ENCODE measurements at regions not wholly inside any gene's neighbourhood (a gene's known extent, or its start where the extent isn't known, plus 50 kb on each side); places are given as distances from the start of the nearest gene placed in this dataset.
A peak's percentile ranks its signal among the peaks of the same experiment; 100 is the strongest.

GRCh38 chr9:79477955-79478771 is 93.6 kb upstream of the TLE4 start:
- FAIRE-seq = no peak
- Histone ChIP-seq H3K27ac (ENCODE audit: insufficient read depth, low read depth, low read length) (no peak overlapping the region), H3K4me3 (replicated peaks in 1 of 3; ENCODE audit: insufficient read depth in 1 of 3, low read depth in 1 of 3, low read length in 3 of 3) (no peak overlapping the region), H3K36me3 (ENCODE audit: control insufficient read depth in 2 of 2, extremely low read depth in 1 of 2, insufficient read depth in 2 of 2, low read length in 2 of 2) (no peaks in the 10 kb centered on the region), H3K79me2 (ENCODE audit: control insufficient read depth, insufficient read depth, low read length) (no peaks in the 10 kb centered on the region), H4K20me1 (replicated peaks; ENCODE audit: control insufficient read depth, extremely low read depth, insufficient read depth, low read length) (no peaks in the 10 kb centered on the region), H2AFZ (ENCODE audit: low read depth, low read length) (no peak overlapping the region), H3K9me3 (replicated peaks; ENCODE audit: control insufficient read depth, insufficient read depth, low read length) (no peaks in the 10 kb centered on the region), H3K27me3 (ENCODE audit: control insufficient read depth in 2 of 2, insufficient read depth in 2 of 2, low read length in 2 of 2) (no peaks in the 10 kb centered on the region), H3K9me1 (replicated peaks; ENCODE audit: control insufficient read depth, extremely low read depth, insufficient read depth, low read length) (no peaks in the 10 kb centered on the region), H3K4me2 (ENCODE audit: insufficient read depth, low read length) (no peak overlapping the region), H3K4me1 (ENCODE audit: control insufficient read depth, extremely low read depth, insufficient read depth, low read length) (no peaks in the 10 kb centered on the region), H3K9ac (replicated peaks; ENCODE audit: extremely low read depth, insufficient read depth, low read length) (no peak overlapping the region)
- peak; percentile 28 for DNase-seq (ENCODE audit: low read depth, low spot score)
- ChIA-PET POLR2A (no interaction called here), CTCF (no interaction called here)
- intact Hi-C loops (cut with micrococcal nuclease) = no loop called here
- no TSS peak for BruUV-seq (replicated peaks)
- TF ChIP-seq, protein P1, sequence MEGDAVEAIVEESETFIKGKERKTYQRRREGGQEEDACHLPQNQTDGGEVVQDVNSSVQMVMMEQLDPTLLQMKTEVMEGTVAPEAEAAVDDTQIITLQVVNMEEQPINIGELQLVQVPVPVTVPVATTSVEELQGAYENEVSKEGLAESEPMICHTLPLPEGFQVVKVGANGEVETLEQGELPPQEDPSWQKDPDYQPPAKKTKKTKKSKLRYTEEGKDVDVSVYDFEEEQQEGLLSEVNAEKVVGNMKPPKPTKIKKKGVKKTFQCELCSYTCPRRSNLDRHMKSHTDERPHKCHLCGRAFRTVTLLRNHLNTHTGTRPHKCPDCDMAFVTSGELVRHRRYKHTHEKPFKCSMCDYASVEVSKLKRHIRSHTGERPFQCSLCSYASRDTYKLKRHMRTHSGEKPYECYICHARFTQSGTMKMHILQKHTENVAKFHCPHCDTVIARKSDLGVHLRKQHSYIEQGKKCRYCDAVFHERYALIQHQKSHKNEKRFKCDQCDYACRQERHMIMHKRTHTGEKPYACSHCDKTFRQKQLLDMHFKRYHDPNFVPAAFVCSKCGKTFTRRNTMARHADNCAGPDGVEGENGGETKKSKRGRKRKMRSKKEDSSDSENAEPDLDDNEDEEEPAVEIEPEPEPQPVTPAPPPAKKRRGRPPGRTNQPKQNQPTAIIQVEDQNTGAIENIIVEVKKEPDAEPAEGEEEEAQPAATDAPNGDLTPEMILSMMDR (IDR thresholded peaks at IDR 0.05; ENCODE audit: extremely low read depth in 1 of 2, insufficient read depth in 1 of 2, low read depth in 1 of 2, low read length in 2 of 2) = peak in 1 of 2 donors; percentile 20
- TF ChIP-seq POLR2AphosphoS5 (IDR thresholded peaks at IDR 0.05; ENCODE audit: insufficient read depth, low read depth, low read length) = no peak
- dilution Hi-C loops (cut with MboI; ENCODE audit: extremely low pct_ligation_motif_present, low sequenced_read_pairs) = no loop called here

DNA sequence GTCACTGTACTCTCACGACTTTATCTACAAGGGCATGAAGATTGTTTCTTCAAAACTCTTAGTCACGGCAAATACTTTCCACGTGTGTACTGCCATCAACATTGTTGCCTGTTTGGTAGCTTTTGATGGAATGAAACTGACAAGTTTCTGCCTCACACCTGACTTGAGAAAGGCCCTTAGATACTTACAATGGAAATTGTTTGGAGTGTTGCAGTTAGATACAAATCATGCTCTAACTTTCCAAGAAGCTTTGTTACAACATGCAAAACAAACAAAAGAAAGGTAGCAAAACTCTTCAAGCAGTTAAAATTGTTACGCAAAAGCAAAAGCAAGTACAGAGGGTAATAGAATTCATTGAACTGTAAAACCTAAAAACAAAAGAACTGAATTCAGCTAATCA is 91.1 kb upstream of the TLE4 start:
- H2AFZ ChIP-seq (ENCODE audit: low read depth, low read length) = no peak overlapping the region
- CTCF ChIA-PET = interaction anchor here (1.1 to 1.5 kb wide), 2 partner anchors 8 to 22 kb away, joined by 3 to 4 read pairs; no protein-coding TSS in a partner anchor
- FAIRE-seq (no peak), DNase-seq (ENCODE audit: low read depth, low spot score) (no peak)
- dilution Hi-C loops (cut with MboI; ENCODE audit: extremely low pct_ligation_motif_present, low sequenced_read_pairs) = no loop called here
- no peaks in the 10 kb centered on the region for H4K20me1 ChIP-seq (replicated peaks; ENCODE audit: control insufficient read depth, extremely low read depth, insufficient read depth, low read length)
- no peaks in the 10 kb centered on the region for H3K4me1 ChIP-seq (ENCODE audit: control insufficient read depth, extremely low read depth, insufficient read depth, low read length)
- H3K27ac ChIP-seq (ENCODE audit: insufficient read depth, low read depth, low read length) = no peak overlapping the region
- TF ChIP-seq JUN (IDR thresholded peaks at IDR 0.05; ENCODE audit: borderline replicate concordance, insufficient read depth, insufficient read length, low read depth) (no peak), EZH2 (IDR thresholded peaks at IDR 0.05; ENCODE audit: borderline replicate concordance, low read depth, low read length, severe bottlenecking) (no peak), POLR2A (IDR thresholded peaks at IDR 0.05; ENCODE audit: low read depth, low read length) (no peak), FOS (IDR thresholded peaks at IDR 0.05; ENCODE audit: borderline replicate concordance, insufficient read depth, low read length) (no peak), POLR2AphosphoS5 (IDR thresholded peaks at IDR 0.05; ENCODE audit: insufficient read depth, low read depth, low read length) (no peak), GATA2 (IDR thresholded peaks at IDR 0.05; ENCODE audit: insufficient read depth, insufficient read length, low read depth, low read length) (no peak), MAX (IDR thresholded peaks at IDR 0.05; ENCODE audit: insufficient read depth, insufficient read length) (no peak), MYC (IDR thresholded peaks at IDR 0.05; ENCODE audit: low read depth, low read length) (no peak)
- TF ChIP-seq, protein P1 (IDR thresholded peaks at IDR 0.05; ENCODE audit: extremely low read depth in 1 of 2, insufficient read depth in 1 of 2, low read depth in 1 of 2, low read length in 2 of 2) = no peak
- no peaks in the 10 kb centered on the region for H3K9me3 ChIP-seq (replicated peaks; ENCODE audit: control insufficient read depth, insufficient read depth, low read length)
- no peaks in the 10 kb centered on the region for H3K36me3 ChIP-seq (ENCODE audit: control insufficient read depth in 2 of 2, extremely low read depth in 1 of 2, insufficient read depth in 2 of 2, low read length in 2 of 2)
- no peaks in the 10 kb centered on the region for H3K27me3 ChIP-seq (ENCODE audit: control insufficient read depth in 2 of 2, insufficient read depth in 2 of 2, low read length in 2 of 2)
- H3K4me3 ChIP-seq (replicated peaks in 1 of 3; ENCODE audit: insufficient read depth in 1 of 3, low read depth in 1 of 3, low read length in 3 of 3) = no peak overlapping the region
- BruUV-seq (replicated peaks) = no TSS peak
- no peaks in the 10 kb centered on the region for H3K9me1 ChIP-seq (replicated peaks; ENCODE audit: control insufficient read depth, extremely low read depth, insufficient read depth, low read length)
- POLR2A ChIA-PET = no interaction called here
- H3K4me2 ChIP-seq (ENCODE audit: insufficient read depth, low read length) = no peak overlapping the region
- H3K9ac ChIP-seq (replicated peaks; ENCODE audit: extremely low read depth, insufficient read depth, low read length) = no peak overlapping the region
- intact Hi-C loops (cut with micrococcal nuclease) = no loop called here
- H3K79me2 ChIP-seq (ENCODE audit: control insufficient read depth, insufficient read depth, low read length) = no peaks in the 10 kb centered on the region
